Endothelial cell of umbilical vein (primary cell): ENCODE measurements at regions not wholly inside any gene's neighbourhood (a gene's known extent, or its start where the extent isn't known, plus 50 kb on each side); places are given as distances from the start of the nearest gene placed in this dataset.

Experiments
- BruUV-seq: library from RNA; stranded (reverse); fragments of 400-500 nt; replicated peaks from 2 replicates; lab custom pipeline; 2021; lab: Mats Ljungman, UMichigan
- CTCF ChIA-PET: fragments of 300-600, 350-600 bp; sonication (Branson Sonifier 250); formaldehyde crosslinking; loops from one replicate; lab custom pipeline; 2021; ENCODE audit warnings: antibody characterized with exemption, inconsistent platforms; lab: Charles Lee
- POLR2A ChIA-PET: fragments of 300-600, 350-600 bp; sonication (Branson Sonifier 250); formaldehyde crosslinking; loops from one replicate; lab custom pipeline; 2021; ENCODE audit warnings: antibody characterized with exemption, inconsistent platforms; lab: Charles Lee
- DNase-seq: peaks from one replicate; pipeline ENCODE4 v3.0.0-alpha.2; 2011; ENCODE audit warnings: low read depth, low spot score
- FAIRE-seq: peaks from 2 replicates; lab custom pipeline; 2011; peaks lifted over from hg19 to GRCh38; lab: Jason Lieb, UNC
- H2AFZ ChIP-seq: 2 replicates; pipeline ENCODE4 v1.6.0; 2012; ENCODE audit warnings: low read depth, low read length, control low read depth, inconsistent platforms
- H3K27ac ChIP-seq: 2 replicates; pipeline ENCODE4 v1.5.1; 2011; ENCODE audit warnings: low read depth, mild to moderate bottlenecking, control low read depth, low read length, moderate library complexity; ENCODE audit not compliant: insufficient read depth
- H3K27me3 ChIP-seq, 2 experiments: 2 replicates each; pipeline versions ENCODE4 v1.6.0 to v1.6.1; 2011; ENCODE audit warnings: low read length in 2 of 2, mixed read lengths in 1 of 2; ENCODE audit not compliant: control insufficient read depth in 2 of 2, insufficient read depth in 2 of 2
- H3K36me3 ChIP-seq, 2 experiments: 2 replicates in 1 of 2; 3 replicates in 1 of 2; pipeline ENCODE4 v1.5.1; 2011; ENCODE audit warnings: low read length in 2 of 2, mild to moderate bottlenecking in 1 of 2, moderate library complexity in 1 of 2; ENCODE audit not compliant: control insufficient read depth in 2 of 2, insufficient read depth in 2 of 2; ENCODE audit errors: extremely low read depth in 1 of 2
- H3K4me1 ChIP-seq: 3 replicates; pipeline ENCODE4 v1.5.1; 2011; ENCODE audit warnings: mild to moderate bottlenecking, low read length; ENCODE audit not compliant: control insufficient read depth, insufficient read depth; ENCODE audit errors: extremely low read depth
- H3K4me2 ChIP-seq: 2 replicates; pipeline ENCODE4 v1.6.1; 2011; ENCODE audit warnings: low read length, control low read depth, mixed read lengths; ENCODE audit not compliant: insufficient read depth
- H3K4me3 ChIP-seq, 3 experiments: fragments of 200-600 bp in 1 of 3; sonication (generic), shearing (Covaris generic) in 1 of 3; replicated peaks in 1 of 3; 2 replicates each; pipeline ENCODE4 v1.5.1; 2011 to 2016; ENCODE audit warnings: control low read depth in 3 of 3, low read length in 3 of 3, mild to moderate bottlenecking in 2 of 3, inconsistent platforms in 1 of 3, low read depth in 1 of 3, moderate library complexity in 1 of 3; ENCODE audit not compliant: insufficient read depth in 1 of 3
- H3K79me2 ChIP-seq: 2 replicates; pipeline ENCODE4 v1.6.0; 2012; ENCODE audit warnings: low read length, inconsistent platforms; ENCODE audit not compliant: control insufficient read depth, insufficient read depth
- H3K9ac ChIP-seq: replicated peaks from 2 replicates; pipeline ENCODE3; 2011; ENCODE audit warnings: low read length, control low read depth; ENCODE audit not compliant: insufficient read depth; ENCODE audit errors: extremely low read depth
- H3K9me1 ChIP-seq: replicated peaks from 3 replicates; pipeline ENCODE4 v1.6.0; 2011; ENCODE audit warnings: mild to moderate bottlenecking, low read length; ENCODE audit not compliant: control insufficient read depth, insufficient read depth; ENCODE audit errors: extremely low read depth
- H3K9me3 ChIP-seq: replicated peaks from 2 replicates; pipeline ENCODE4 v1.5.1; 2012; ENCODE audit warnings: low read length, inconsistent platforms; ENCODE audit not compliant: control insufficient read depth, insufficient read depth
- H4K20me1 ChIP-seq: replicated peaks from 2 replicates; pipeline ENCODE3; 2011; ENCODE audit warnings: mild to moderate bottlenecking, low read length; ENCODE audit not compliant: control insufficient read depth, insufficient read depth; ENCODE audit errors: extremely low read depth
- EZH2 ChIP-seq: IDR thresholded peaks from 2 replicates; pipeline ENCODE4 v1.6.1; 2012; ENCODE audit warnings: borderline replicate concordance, low read depth, mild to moderate bottlenecking, moderate library complexity, low read length, inconsistent platforms; ENCODE audit not compliant: severe bottlenecking
- FOS ChIP-seq: IDR thresholded peaks from 2 replicates; pipeline ENCODE4 v1.6.1; 2011; ENCODE audit warnings: mild to moderate bottlenecking, low read length, moderate library complexity, borderline replicate concordance; ENCODE audit not compliant: insufficient read depth
- GATA2 ChIP-seq: IDR thresholded peaks from 2 replicates; pipeline ENCODE4 v1.7.0; 2011; ENCODE audit warnings: low read depth, mild to moderate bottlenecking, moderate library complexity, mixed read lengths, low read length; ENCODE audit not compliant: insufficient read length, insufficient read depth
- JUN ChIP-seq: IDR thresholded peaks from 2 replicates; pipeline ENCODE4 v1.6.1; 2011; ENCODE audit warnings: borderline replicate concordance, low read depth; ENCODE audit not compliant: insufficient read length, insufficient read depth
- MYC ChIP-seq: IDR thresholded peaks from one replicate; pipeline ENCODE4 v1.6.1; 2011; ENCODE audit warnings: mild to moderate bottlenecking, low read depth, low read length
- POLR2A ChIP-seq: IDR thresholded peaks from 2 replicates; pipeline ENCODE4 v1.6.1; 2012; ENCODE audit warnings: low read depth, mild to moderate bottlenecking, control low read depth, low read length
- POLR2AphosphoS5 ChIP-seq: IDR thresholded peaks from 2 replicates; pipeline ENCODE4 v1.6.1; 2012; ENCODE audit warnings: low read depth, mild to moderate bottlenecking, control low read depth, low read length, moderate library complexity; ENCODE audit not compliant: insufficient read depth
- dilution Hi-C: fragments of 300-500 bp; cut with MboI; formaldehyde crosslinking; loops from one replicate; pipeline ENCODE4 v1.15.0; 2019; ENCODE audit warnings: low sequenced_read_pairs; ENCODE audit not compliant: extremely low pct_ligation_motif_present
- intact Hi-C: fragments of 100-400 bp; cut with micrococcal nuclease; formaldehyde crosslinking; loops from one replicate; pipeline ENCODE4 v1.10.0; 2022
- TF ChIP-seq, protein P1 (sequence below), 2 donors: IDR thresholded peaks; 1 replicate in 1 of 2; 2 replicates in 1 of 2; pipeline ENCODE4 v1.5.1; 2011; ENCODE audit warnings: low read length in 2 of 2, mild to moderate bottlenecking in 2 of 2, moderate library complexity in 2 of 2, control low read depth in 1 of 2, inconsistent platforms in 1 of 2, low read depth in 1 of 2; ENCODE audit not compliant: insufficient read depth in 1 of 2; ENCODE audit errors: extremely low read depth in 1 of 2
- TF ChIP-seq, protein P2 (sequence below): IDR thresholded peaks from 2 replicates; pipeline ENCODE4 v1.6.1; 2011; ENCODE audit not compliant: insufficient read depth, insufficient read length

DNA sequence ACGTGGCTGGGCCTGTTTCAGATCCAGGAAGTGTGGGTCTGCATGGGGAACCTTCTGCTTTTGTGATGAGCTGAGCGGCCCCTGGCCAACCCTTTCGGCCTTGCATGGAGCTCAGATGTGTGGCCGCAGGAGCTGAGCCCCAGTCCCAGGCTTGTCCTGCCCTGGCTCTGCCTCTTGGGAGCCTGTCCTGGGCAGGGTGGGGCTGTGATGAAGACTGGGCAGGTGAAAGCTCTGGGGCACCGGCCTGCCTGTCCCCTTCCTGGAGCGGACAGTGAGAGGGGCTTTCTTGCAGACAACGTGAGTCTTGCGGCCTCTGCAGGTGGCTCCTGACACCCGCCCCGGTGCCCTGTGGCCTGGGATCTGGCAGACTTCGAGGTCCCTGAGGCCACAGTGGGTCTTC lies 1296.6 kb downstream of the BRD1 start:
- H3K4me3 ChIP-seq, result no peak overlapping the region
- intact Hi-C loops (no loop called here), dilution Hi-C loops (no loop called here)
- no peak for TF ChIP-seq JUN
- TF ChIP-seq, protein P1, sequence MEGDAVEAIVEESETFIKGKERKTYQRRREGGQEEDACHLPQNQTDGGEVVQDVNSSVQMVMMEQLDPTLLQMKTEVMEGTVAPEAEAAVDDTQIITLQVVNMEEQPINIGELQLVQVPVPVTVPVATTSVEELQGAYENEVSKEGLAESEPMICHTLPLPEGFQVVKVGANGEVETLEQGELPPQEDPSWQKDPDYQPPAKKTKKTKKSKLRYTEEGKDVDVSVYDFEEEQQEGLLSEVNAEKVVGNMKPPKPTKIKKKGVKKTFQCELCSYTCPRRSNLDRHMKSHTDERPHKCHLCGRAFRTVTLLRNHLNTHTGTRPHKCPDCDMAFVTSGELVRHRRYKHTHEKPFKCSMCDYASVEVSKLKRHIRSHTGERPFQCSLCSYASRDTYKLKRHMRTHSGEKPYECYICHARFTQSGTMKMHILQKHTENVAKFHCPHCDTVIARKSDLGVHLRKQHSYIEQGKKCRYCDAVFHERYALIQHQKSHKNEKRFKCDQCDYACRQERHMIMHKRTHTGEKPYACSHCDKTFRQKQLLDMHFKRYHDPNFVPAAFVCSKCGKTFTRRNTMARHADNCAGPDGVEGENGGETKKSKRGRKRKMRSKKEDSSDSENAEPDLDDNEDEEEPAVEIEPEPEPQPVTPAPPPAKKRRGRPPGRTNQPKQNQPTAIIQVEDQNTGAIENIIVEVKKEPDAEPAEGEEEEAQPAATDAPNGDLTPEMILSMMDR (IDR thresholded peaks at IDR 0.05; ENCODE audit: extremely low read depth in 1 of 2, insufficient read depth in 1 of 2, low read depth in 1 of 2, low read length in 2 of 2), result no peak
- TF ChIP-seq, protein P2, sequence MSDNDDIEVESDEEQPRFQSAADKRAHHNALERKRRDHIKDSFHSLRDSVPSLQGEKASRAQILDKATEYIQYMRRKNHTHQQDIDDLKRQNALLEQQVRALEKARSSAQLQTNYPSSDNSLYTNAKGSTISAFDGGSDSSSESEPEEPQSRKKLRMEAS, result no peak
- TF ChIP-seq POLR2A, result no peak
- TF ChIP-seq MYC, result no peak
- no peak for TF ChIP-seq GATA2
- no peak for TF ChIP-seq POLR2AphosphoS5
- POLR2A ChIA-PET, result no interaction called here
- H4K20me1 ChIP-seq, result no peaks in the 10 kb centered on the region
- no peak overlapping the region for H2AFZ ChIP-seq
- CTCF ChIA-PET, result no interaction called here
- no peak overlapping the region for H3K9ac ChIP-seq
- H3K36me3 ChIP-seq, result no peaks in the 10 kb centered on the region
- no peak for FAIRE-seq
- H3K9me1 ChIP-seq, result no peaks in the 10 kb centered on the region
- no peak for DNase-seq
- no TSS peak for BruUV-seq
- H3K27me3 ChIP-seq, result no peaks in the 10 kb centered on the region
- H3K27ac ChIP-seq, result no peak overlapping the region
- peaks cover 4% of the 10 kb centered on the region for H3K9me3 ChIP-seq
- H3K4me1 ChIP-seq, result no peaks in the 10 kb centered on the region
- no peaks in the 10 kb centered on the region for H3K79me2 ChIP-seq
- H3K4me2 ChIP-seq, result no peak overlapping the region

DNA sequence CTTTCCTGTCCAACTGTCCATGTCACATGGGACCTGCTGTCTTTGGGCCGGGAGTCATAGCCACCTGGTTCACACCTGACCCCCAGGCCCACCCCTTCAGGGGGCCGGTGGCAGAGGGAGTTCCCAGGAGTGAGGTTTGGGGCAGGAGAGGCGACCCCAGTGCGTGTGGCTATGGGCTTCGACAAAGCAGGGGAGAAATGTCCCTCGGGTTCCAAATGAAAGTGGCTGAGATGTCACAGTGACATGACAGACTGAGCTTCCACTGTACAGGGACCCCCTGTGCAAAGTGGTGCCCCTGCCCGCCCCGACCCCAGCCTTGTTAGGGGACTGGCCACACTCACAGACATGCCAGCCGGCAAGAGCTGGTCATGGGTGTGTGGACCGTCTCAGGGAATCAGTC lies 1297.0 kb downstream of the BRD1 start:
- H3K4me3 ChIP-seq, result no peak overlapping the region
- H2AFZ ChIP-seq, result no peak overlapping the region
- no peaks in the 10 kb centered on the region for H3K9me1 ChIP-seq
- H3K4me1 ChIP-seq, result no peaks in the 10 kb centered on the region
- no peak for FAIRE-seq
- H3K79me2 ChIP-seq, result no peaks in the 10 kb centered on the region
- no peaks in the 10 kb centered on the region for H3K27me3 ChIP-seq
- dilution Hi-C loops, result no loop called here
- H3K9me3 ChIP-seq, result peaks cover 7% of the 10 kb centered on the region
- no peak for DNase-seq
- H4K20me1 ChIP-seq, result no peaks in the 10 kb centered on the region
- POLR2A ChIA-PET, result no interaction called here
- TF ChIP-seq POLR2A, result no peak
- no peak for TF ChIP-seq POLR2AphosphoS5
- TF ChIP-seq, protein P2, result no peak
- no peak for TF ChIP-seq GATA2
- TF ChIP-seq MYC, result no peak
- TF ChIP-seq, protein P1 (IDR thresholded peaks at IDR 0.05; ENCODE audit: extremely low read depth in 1 of 2, insufficient read depth in 1 of 2, low read depth in 1 of 2, low read length in 2 of 2), result no peak
- no peak for TF ChIP-seq EZH2
- TF ChIP-seq JUN, result no peak
- TF ChIP-seq FOS, result no peak
- no peak overlapping the region for H3K9ac ChIP-seq
- intact Hi-C loops, result no loop called here
- CTCF ChIA-PET, result no interaction called here
- H3K4me2 ChIP-seq, result no peak overlapping the region
- H3K36me3 ChIP-seq, result no peaks in the 10 kb centered on the region
- no peak overlapping the region for H3K27ac ChIP-seq
- no TSS peak for BruUV-seq
